Stomach (tissue), 8 donors: ENCODE measurements at regions not wholly inside any gene's neighbourhood (a gene's known extent, or its start where the extent isn't known, plus 50 kb on each side); places are given as distances from the start of the nearest gene placed in this dataset.

Experiments used
- DNase-seq, 2 donors: peaks; one replicate each; pipeline versions ENCODE4 v3.0.0 to v3.0.0-alpha.2; 2013 to 2019
- H3K27ac ChIP-seq, 5 donors: fragments of 200-600 bp in 4 of 5; sonication (generic) in 4 of 5; one replicate each; pipeline ENCODE4 v1.5.1; 2013 to 2019; ENCODE audit warnings: mild to moderate bottlenecking in 1 of 5, moderate library complexity in 1 of 5
- H3K27me3 ChIP-seq, 3 donors: fragments of 200-600 bp; sonication (generic); one replicate each; pipeline ENCODE4 v1.5.1; 2017 to 2019; ENCODE audit warnings: mixed run types in 1 of 3
- H3K36me3 ChIP-seq, 4 donors: fragments of 200-600 bp; sonication (generic); 1 replicate in 3 of 4; 2 replicates in 1 of 4; pipeline ENCODE4 v1.5.1; 2016 to 2019
- H3K4me1 ChIP-seq, 4 donors: fragments of 200-600 bp; sonication (generic); one replicate each; pipeline ENCODE4 v1.5.1; 2016 to 2019
- H3K4me3 ChIP-seq, 4 donors: fragments of 200-600 bp; sonication (generic) in 3 of 4; one replicate each; pipeline ENCODE4 v1.5.1; 2016 to 2019; ENCODE audit warnings: mild to moderate bottlenecking in 1 of 4
- H3K9me3 ChIP-seq, 4 donors: fragments of 200-600 bp; sonication (generic); one replicate each; pipeline ENCODE4 v1.5.1; 2016 to 2019
- EP300 ChIP-seq: sonication (generic); formaldehyde crosslinking; IDR thresholded peaks from one replicate; pipeline ENCODE4 v1.6.1; 2017; ENCODE audit warnings: antibody characterized with exemption
- POLR2A ChIP-seq, 4 donors: fragments of 450-650 bp; IDR thresholded peaks; one replicate each; pipeline ENCODE4 v1.6.1; 2016; ENCODE audit warnings: antibody characterized with exemption in 4 of 4, control low read depth in 2 of 4, mild to moderate bottlenecking in 1 of 4, moderate library complexity in 1 of 4
- POLR2AphosphoS5 ChIP-seq, 3 donors: sonication (generic); formaldehyde crosslinking; IDR thresholded peaks; one replicate each; pipeline ENCODE4 v1.6.1; 2016; ENCODE audit warnings: antibody characterized with exemption in 3 of 3
- WGBS, 5 donors: extraction: QIAGEN DNeasy Blood & Tissue Kit in 3 of 5; methylation state at CpG; one replicate each; pipeline versions ENCODE4 v1.1.5 to v1.1.7; 2013 to 2018; 5-methylcytosine and 5-hydroxymethylcytosine counted together
- intact Hi-C: fragments of 100-400 bp; cut with DNase I; formaldehyde crosslinking; loops from one replicate; pipeline ENCODE4 v1.15.1; 2023; ENCODE audit warnings: low total_unique reads
- TF ChIP-seq, protein P1 (sequence below), 7 experiments: fragments of 450-650 bp in 4 of 7; fragments of 200-600 bp in 3 of 7; sonication (generic) in 3 of 7; IDR thresholded peaks; one replicate each; pipeline ENCODE4 v1.5.1; 2016 to 2019; ENCODE audit warnings: antibody characterized with exemption in 7 of 7, control low read depth in 2 of 7, mild to moderate bottlenecking in 1 of 7
- donor health status: healthy with polysubstance abuse.
- donor health status: Bipolar disorder and iron deficiency.
- donor health status: healthy.

DNA sequence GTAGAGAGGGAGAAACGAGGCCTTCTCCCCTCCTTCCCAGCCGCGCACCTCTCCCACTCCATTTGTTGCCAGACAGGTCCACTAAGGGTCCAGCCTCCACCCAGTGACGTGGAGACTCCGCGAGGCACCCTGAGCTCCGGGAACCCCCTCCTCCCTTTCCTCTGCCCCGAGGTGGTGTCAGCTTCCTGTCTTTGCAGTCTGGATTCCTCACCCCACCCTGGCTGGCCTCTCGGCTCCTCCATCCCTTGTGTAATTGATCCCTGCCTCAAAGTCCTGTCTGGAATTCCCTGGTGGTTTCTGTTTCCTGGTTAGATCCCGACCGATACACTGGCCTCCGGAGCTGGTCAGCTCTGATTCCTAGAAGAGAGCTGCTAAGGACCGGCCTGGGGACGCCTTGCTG is 105.9 kb upstream of the SCOC start:
- intact Hi-C loops = no loop called here

DNA sequence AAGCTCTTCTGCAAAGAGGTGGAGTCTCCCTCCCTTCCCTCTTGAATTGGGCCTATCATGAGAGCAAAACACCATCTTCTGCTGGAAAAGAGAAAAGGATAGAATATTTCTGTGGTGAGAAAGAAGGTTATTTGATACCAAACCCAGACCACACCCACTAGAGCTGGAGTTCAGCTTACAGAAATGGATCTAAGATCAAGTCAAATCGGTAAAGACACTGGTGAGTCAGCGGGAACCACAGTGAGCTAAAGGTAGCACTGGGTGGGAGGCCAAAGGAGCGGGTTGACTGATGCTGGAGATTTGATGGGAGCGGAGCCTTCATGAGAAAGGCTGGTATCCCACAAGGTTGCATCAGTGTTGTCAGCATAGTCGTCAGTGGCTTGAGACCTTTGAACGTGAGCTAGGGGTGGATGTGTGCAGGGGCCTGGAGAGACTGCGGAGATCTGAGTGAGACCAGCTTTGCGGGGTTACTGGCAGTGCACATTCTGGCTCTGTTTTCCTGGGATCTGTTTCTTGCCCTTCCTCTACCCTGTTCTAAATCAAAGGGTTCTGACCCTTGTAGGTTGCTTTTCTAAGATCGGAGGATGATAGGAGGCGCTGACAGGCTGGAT is 106.4 kb upstream of the SCOC start:
- no peak for DNase-seq
- intact Hi-C loops = no loop called here
- Histone ChIP-seq H3K36me3 (no peaks in the 10 kb centered on the region), H3K27me3 (no peaks in the 10 kb centered on the region), H3K9me3 (no peaks in the 10 kb centered on the region), H3K4me1 (peaks cover 0 to 7% (median 0%) of the 10 kb centered on the region in 4 donors), H3K4me3 (no peak overlapping the region), H3K27ac (no peak overlapping the region)
- 90 to 96% (median 92%) methylated on average over 10 of the region's 10 CpGs for WGBS, 5 donors
- TF ChIP-seq, protein P1, sequence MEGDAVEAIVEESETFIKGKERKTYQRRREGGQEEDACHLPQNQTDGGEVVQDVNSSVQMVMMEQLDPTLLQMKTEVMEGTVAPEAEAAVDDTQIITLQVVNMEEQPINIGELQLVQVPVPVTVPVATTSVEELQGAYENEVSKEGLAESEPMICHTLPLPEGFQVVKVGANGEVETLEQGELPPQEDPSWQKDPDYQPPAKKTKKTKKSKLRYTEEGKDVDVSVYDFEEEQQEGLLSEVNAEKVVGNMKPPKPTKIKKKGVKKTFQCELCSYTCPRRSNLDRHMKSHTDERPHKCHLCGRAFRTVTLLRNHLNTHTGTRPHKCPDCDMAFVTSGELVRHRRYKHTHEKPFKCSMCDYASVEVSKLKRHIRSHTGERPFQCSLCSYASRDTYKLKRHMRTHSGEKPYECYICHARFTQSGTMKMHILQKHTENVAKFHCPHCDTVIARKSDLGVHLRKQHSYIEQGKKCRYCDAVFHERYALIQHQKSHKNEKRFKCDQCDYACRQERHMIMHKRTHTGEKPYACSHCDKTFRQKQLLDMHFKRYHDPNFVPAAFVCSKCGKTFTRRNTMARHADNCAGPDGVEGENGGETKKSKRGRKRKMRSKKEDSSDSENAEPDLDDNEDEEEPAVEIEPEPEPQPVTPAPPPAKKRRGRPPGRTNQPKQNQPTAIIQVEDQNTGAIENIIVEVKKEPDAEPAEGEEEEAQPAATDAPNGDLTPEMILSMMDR (IDR thresholded peaks at IDR 0.05) = no peak
- TF ChIP-seq EP300 (no peak), POLR2A (IDR thresholded peaks at IDR 0.05) (no peak), POLR2AphosphoS5 (IDR thresholded peaks at IDR 0.05) (no peak)

More for the DNA sequence above, 105.9 kb upstream of the SCOC start:
- Histone ChIP-seq H3K4me1 (peaks cover 0 to 7% (median 0%) of the 10 kb centered on the region in 4 donors), H3K36me3 (no peaks in the 10 kb centered on the region), H3K9me3 (no peaks in the 10 kb centered on the region), H3K4me3 (no peak overlapping the region), H3K27me3 (no peaks in the 10 kb centered on the region), H3K27ac (no peak overlapping the region)
- TF ChIP-seq EP300 (no peak), POLR2A (IDR thresholded peaks at IDR 0.05) (no peak), POLR2AphosphoS5 (IDR thresholded peaks at IDR 0.05) (no peak)
- TF ChIP-seq, protein P1 (IDR thresholded peaks at IDR 0.05) = no peak
- 73 to 79% (median 75%) methylated on average over 14 of the region's 14 CpGs for WGBS, 5 donors
- no peak for DNase-seq

DNA sequence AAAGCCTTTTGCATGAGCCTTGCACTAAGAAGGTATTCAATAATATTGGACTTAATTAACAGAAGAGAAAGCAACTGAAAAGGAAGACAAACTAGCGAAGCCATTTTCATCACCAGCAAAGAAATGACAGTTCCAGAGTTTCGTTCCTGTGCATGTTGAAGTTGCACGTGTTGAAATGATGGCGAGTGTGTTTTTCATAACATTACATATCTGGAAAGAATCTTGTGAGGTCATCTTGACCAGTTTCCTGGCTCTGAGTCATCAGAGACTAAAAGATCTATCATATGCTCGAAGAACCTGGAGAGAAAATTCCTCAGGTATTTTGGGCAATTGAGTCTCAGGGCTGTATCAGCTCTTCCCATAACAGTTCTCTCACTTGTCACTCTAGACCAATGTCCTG is 106.2 kb upstream of the MAML3 start:
- Histone ChIP-seq H3K4me1 (no peaks in the 10 kb centered on the region), H3K9me3 (no peaks in the 10 kb centered on the region), H3K36me3 (no peaks in the 10 kb centered on the region), H3K27ac (no peak overlapping the region), H3K4me3 (no peak overlapping the region), H3K27me3 (no peaks in the 10 kb centered on the region)
- intact Hi-C loops = no loop called here
- TF ChIP-seq, protein P1 (IDR thresholded peaks at IDR 0.05) = no peak
- no peak for TF ChIP-seq EP300
- no peak for TF ChIP-seq POLR2AphosphoS5 (IDR thresholded peaks at IDR 0.05)
- no peak for DNase-seq
- WGBS, 5 donors = 64 to 85% (median 80%) methylated on average over 5 of the region's 5 CpGs

DNA sequence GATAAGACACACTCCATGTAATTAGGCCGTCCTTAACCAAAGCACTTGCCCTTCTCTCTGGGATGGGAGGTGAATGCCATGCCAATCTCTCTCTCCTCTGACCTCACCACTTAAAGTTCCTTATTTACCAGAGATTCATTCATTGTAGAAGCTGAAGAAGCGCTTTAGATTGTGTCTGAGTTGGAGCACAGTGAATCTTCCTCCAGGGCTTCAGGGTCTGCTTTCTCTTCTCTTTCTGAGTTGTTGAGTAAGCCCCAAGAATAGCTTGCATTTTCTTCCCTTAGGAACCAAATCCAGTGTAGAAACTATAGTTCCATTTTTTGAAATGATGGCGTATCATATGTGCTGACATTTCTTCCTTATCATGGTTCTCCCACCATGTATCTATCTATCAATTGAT is 104.5 kb upstream of the MAML3 start:
- DNase-seq = no peak
- H3K9me3 ChIP-seq = no peaks in the 10 kb centered on the region
- H3K36me3 ChIP-seq = no peaks in the 10 kb centered on the region
- TF ChIP-seq EP300 (no peak), POLR2AphosphoS5 (IDR thresholded peaks at IDR 0.05) (no peak), POLR2A (IDR thresholded peaks at IDR 0.05) (no peak)
- TF ChIP-seq, protein P1 (IDR thresholded peaks at IDR 0.05) = no peak
- 89 to 98% (median 96%) methylated on average over 3 of the region's 3 CpGs for WGBS, 5 donors
- intact Hi-C loops = no loop called here
- no peaks in the 10 kb centered on the region for H3K27me3 ChIP-seq
- peaks cover 3 to 13% (median 8%) of the 10 kb centered on the region in 4 donors for H3K4me1 ChIP-seq
- H3K27ac ChIP-seq = no peak overlapping the region
- H3K4me3 ChIP-seq = no peak overlapping the region
